Neural crest cell (in vitro differentiated cells): ENCODE measurements at regions not wholly inside any gene's neighbourhood (a gene's known extent, or its start where the extent isn't known, plus 50 kb on each side); places are given as distances from the start of the nearest gene placed in this dataset.

ENCODE experiments used
- DNase-seq: peaks from one replicate; pipeline ENCODE4 v3.0.0; 2021; ENCODE audit warnings: low read depth, mixed read lengths, low spot score
- H3K27ac Mint-ChIP-seq: one replicate; pipeline ENCODE4 v1.8.0; 2021; ENCODE audit warnings: mild to moderate bottlenecking, mixed read lengths; ENCODE audit not compliant: unreplicated experiment
- H3K27me3 Mint-ChIP-seq: 2 replicates; pipeline ENCODE4 v1.8.0; 2021; ENCODE audit warnings: low read depth, mild to moderate bottlenecking, mixed read lengths
- H3K36me3 Mint-ChIP-seq: 2 replicates; pipeline ENCODE4 v1.8.0; 2021; ENCODE audit warnings: low read depth, mild to moderate bottlenecking, mixed read lengths
- H3K4me1 Mint-ChIP-seq: 2 replicates; pipeline ENCODE4 v1.8.0; 2021; ENCODE audit warnings: mixed read lengths
- H3K4me3 Mint-ChIP-seq: one replicate; pipeline ENCODE4 v1.8.0; 2021; ENCODE audit warnings: mild to moderate bottlenecking, mixed read lengths
- H3K9me3 Mint-ChIP-seq: 2 replicates; pipeline ENCODE4 v1.8.0; 2021; ENCODE audit warnings: mixed read lengths
- CTCF ChIP-seq: fragments of 200-600 bp; sonication (generic); conservative IDR thresholded peaks from 2 replicates; pipeline ENCODE4 v1.5.0; 2021; ENCODE audit warnings: antibody characterized with exemption, mild to moderate bottlenecking

- H3K4me3 Mint-ChIP-seq: no peak overlapping the region
- H3K27me3 Mint-ChIP-seq: peaks cover 11% of the 10 kb centered on the region
- no peak for TF ChIP-seq CTCF
- no peaks in the 10 kb centered on the region for H3K4me1 Mint-ChIP-seq
- no peak for DNase-seq
- H3K27ac Mint-ChIP-seq: no peak overlapping the region
- no peaks in the 10 kb centered on the region for H3K36me3 Mint-ChIP-seq
- H3K9me3 Mint-ChIP-seq: no peaks in the 10 kb centered on the region
Measured at GRCh38 chr16:56094231-56094630, 97.1 kb upstream of the GNAO1 start.

- no peaks in the 10 kb centered on the region for H3K36me3 Mint-ChIP-seq
- H3K27ac Mint-ChIP-seq: no peak overlapping the region
- TF ChIP-seq CTCF: no peak
- no peak overlapping the region for H3K4me3 Mint-ChIP-seq
- no peaks in the 10 kb centered on the region for H3K9me3 Mint-ChIP-seq
- no peaks in the 10 kb centered on the region for H3K4me1 Mint-ChIP-seq
- no peak for DNase-seq
- H3K27me3 Mint-ChIP-seq: peaks cover 8% of the 10 kb centered on the region
Measured at GRCh38 chr16:56093055-56093454, 98.2 kb upstream of the GNAO1 start.

DNA sequence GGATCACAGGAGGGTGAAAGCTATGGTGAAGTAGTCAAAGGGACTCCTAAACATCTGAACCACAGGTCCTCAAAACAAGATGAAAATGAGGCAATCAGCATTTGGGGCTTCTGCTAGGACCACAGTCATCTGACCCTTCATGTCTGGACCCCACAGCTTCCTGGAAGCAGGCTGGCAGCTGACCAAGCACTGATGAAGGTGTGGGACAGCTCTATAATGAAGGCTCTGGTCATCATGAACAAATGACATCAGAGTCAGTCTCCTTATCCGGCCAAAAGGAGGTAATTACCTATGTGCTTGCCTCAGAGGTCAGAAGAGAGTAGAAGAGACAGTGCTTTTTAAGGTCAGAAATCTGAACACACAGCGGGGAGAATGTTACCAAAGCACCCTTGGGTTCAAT, 101.2 kb upstream of the GNAO1 start:
- H3K4me1 Mint-ChIP-seq: no peaks in the 10 kb centered on the region
- TF ChIP-seq CTCF: no peak
- DNase-seq: no peak
- no peak overlapping the region for H3K27ac Mint-ChIP-seq
- peaks cover 3% of the 10 kb centered on the region for H3K9me3 Mint-ChIP-seq
- no peak overlapping the region for H3K4me3 Mint-ChIP-seq
- H3K36me3 Mint-ChIP-seq: no peaks in the 10 kb centered on the region
- H3K27me3 Mint-ChIP-seq: peaks cover 18% of the 10 kb centered on the region

- no peaks in the 10 kb centered on the region for H3K4me1 Mint-ChIP-seq
- no peak for TF ChIP-seq CTCF
- peaks cover 3% of the 10 kb centered on the region for H3K9me3 Mint-ChIP-seq
- no peaks in the 10 kb centered on the region for H3K36me3 Mint-ChIP-seq
- H3K27ac Mint-ChIP-seq: no peak overlapping the region
- no peak for DNase-seq
- peaks cover 21% of the 10 kb centered on the region for H3K27me3 Mint-ChIP-seq
- no peak overlapping the region for H3K4me3 Mint-ChIP-seq
Measured at GRCh38 chr16:56087626-56088025, 103.7 kb upstream of the GNAO1 start.

- H3K4me1 Mint-ChIP-seq: no peaks in the 10 kb centered on the region
- no peak overlapping the region for H3K27ac Mint-ChIP-seq
- no peak overlapping the region for H3K4me3 Mint-ChIP-seq
- no peaks in the 10 kb centered on the region for H3K36me3 Mint-ChIP-seq
- peaks cover 4% of the 10 kb centered on the region for H3K9me3 Mint-ChIP-seq
- H3K27me3 Mint-ChIP-seq: peaks cover 5% of the 10 kb centered on the region
- no peak for DNase-seq
- no peak for TF ChIP-seq CTCF
Measured at GRCh38 chr16:56081371-56081770, 109.9 kb upstream of the GNAO1 start.

GRCh38 chr16:56075732-56076388, 115.4 kb upstream of the GNAO1 start:
- Mint-ChIP-seq H3K4me3 (no peak overlapping the region), H3K27me3 (peaks cover 17% of the 10 kb centered on the region), H3K27ac (no peak overlapping the region), H3K36me3 (no peaks in the 10 kb centered on the region), H3K9me3 (no peaks in the 10 kb centered on the region), H3K4me1 (no peaks in the 10 kb centered on the region)
- DNase-seq: no peak
- TF ChIP-seq CTCF: no peak
